Endometrium (tissue), 2 donors: ENCODE measurements at regions not wholly inside any gene's neighbourhood (a gene's known extent, or its start where the extent isn't known, plus 50 kb on each side); places are given as distances from the start of the nearest gene placed in this dataset.
A peak's percentile ranks its signal among the peaks of the same experiment; 100 is the strongest.
"Not testable (repeated sequence)": the region's sequence is repeated elsewhere in the genome, so short reads cannot be mapped to it uniquely, and the experiment has no call there.

Experiments used
- FAIRE-seq: peaks from 2 replicates; lab custom pipeline; 2012; peaks lifted over from hg19 to GRCh38; lab: Jason Lieb, UNC
- donor health status: control.
- donor health status: control.

DNA sequence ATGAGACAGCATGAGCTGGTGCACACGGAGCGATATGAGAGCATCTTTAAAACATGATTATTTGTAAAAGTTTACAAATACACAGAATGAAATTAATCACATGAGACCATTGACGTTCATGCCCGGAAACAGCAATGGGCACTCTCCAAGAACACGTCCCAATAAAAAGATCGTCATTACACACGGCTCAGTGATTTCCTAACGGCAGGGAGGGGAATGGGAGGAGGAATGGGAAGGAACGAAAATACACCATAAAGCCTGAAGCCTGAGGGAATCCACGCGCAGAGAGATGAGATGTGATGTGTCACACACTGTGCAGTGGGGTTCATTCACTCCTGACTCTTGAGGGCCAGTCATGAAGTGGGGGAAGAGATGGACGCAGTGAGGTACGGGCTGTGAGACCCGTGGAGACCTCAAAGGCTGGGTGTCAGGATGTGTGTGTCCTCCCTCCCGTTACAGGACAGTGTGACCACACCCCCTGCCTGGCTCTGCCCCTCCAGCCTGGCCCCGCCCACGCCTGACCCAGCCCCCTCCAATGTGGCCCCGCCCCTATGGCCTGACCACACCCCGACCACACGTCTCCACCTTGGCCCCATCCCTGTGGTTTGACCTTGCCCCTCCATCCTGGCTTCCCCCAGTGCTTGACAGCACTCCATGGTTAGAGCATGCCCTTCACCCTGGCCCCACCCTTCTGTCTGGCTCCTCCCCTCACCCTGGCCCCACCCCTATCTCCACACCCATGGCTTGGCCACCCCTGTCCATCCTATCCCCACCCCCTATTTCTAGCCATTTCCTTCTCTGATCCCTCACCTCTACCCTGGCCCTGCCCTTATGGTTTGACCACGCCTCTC, 270.5 kb upstream of the SFSWAP start:
- not testable (repeated sequence) for FAIRE-seq

GRCh38 chr12:131441060-131441396, 269.9 kb upstream of the SFSWAP start:
- FAIRE-seq = no peak

- FAIRE-seq = no peak
These were observed 269.1 kb upstream of the SFSWAP start for GRCh38 chr12:131441638-131442336.

- FAIRE-seq = no peak
These were observed 268.5 kb upstream of the SFSWAP start for GRCh38 chr12:131442337-131442918.

GRCh38 chr12:131443019-131444000, 267.6 kb upstream of the SFSWAP start:
- no peak for FAIRE-seq

DNA sequence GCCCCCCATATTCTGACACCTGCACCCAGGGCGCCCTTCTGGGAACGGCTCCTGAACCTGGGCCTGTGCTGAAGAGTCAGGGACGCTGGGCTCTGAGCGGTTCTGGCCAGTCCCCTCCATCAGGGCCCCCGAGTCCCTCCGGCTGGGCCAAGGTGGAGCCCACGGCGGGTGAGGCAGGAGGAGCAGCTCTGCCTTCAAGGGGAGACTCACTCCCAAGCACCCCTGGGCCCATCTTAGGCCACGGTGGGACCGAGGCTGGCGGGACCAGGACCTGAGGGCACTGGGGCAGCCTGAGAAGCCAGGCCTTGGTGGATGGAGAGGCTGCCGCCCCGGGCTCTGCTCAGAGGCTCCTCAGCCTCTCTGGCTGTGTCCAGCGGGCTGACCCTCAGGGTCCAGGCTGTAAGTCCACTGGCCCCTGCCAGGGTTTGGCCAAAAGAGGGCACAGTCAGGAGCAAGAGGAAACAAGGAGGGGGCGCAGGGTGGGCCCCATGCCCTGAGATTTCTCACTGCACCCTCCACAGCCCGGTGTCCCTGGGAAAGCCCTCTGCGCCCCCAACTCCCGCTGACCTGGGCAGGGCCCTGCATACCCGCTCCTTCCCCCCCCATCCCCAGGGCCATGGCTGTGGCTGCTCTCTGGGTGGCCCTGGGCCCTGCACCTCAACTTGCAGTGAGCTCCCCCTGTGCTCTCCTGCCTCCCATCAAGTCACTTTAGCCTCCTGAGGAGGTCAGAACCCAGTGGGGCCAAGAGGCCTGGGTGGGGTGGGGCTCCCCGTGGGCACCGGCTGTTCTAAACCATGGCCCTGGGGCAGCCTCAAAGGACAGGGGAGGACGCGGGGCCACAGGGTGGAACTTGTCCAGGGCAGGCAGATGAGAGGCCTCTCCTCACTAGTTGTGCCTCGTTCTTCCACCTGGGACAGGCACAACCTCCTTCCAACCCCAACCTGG, 266.4 kb upstream of the SFSWAP start:
- no peak for FAIRE-seq

DNA sequence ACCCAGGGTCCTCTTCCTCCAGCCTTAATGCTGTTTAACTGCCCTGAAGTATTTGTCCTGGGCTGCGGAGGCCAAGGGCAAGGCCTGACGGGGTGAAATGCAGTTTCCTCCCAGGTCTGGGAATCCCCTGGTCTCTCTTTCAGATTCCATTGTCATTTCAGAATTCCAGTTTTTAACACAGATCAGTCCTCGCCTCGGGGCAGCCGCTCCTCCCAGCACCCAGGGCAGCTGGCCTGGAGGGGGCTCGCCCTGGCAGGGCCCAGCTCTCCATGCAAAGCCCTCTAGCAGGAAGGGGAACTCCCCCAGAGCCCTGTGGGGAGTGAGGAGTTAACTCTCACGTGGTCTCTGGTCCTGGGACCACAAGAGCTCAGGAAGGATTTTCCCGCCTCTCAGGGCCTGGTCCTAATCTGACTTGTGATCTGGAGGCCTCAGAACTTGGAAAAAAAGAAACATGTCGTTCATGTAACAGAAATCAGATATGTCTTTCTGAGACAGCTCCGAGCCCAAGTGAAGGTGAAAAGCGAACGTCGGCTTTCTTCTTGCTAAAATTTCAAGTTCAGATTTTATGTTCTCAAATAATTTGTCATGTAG, 265.6 kb upstream of the SFSWAP start:
- FAIRE-seq = no peak

- FAIRE-seq = no peak
These were observed 265.1 kb upstream of the SFSWAP start for GRCh38 chr12:131445795-131446194.

DNA sequence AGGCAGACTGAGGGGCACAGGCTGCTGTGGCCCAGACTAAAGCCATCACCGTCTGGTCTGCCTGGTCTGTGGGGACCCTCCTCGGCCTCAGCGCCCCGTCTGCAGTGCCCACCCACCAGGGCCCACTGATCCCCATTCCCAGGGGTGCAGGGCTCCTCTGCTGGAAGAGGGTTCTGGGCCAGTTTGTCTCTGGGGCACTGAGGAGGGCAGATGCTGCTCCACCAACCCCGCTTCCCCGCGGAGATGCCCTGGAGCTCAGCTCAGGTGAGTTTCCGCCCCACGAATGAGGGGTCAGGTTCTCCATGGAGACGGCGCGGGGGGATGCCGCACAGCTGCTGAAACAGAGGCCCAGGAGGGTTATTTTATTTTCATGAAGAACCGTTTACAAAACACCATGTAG, 263.3 kb upstream of the SFSWAP start:
- FAIRE-seq = not testable (repeated sequence)

DNA sequence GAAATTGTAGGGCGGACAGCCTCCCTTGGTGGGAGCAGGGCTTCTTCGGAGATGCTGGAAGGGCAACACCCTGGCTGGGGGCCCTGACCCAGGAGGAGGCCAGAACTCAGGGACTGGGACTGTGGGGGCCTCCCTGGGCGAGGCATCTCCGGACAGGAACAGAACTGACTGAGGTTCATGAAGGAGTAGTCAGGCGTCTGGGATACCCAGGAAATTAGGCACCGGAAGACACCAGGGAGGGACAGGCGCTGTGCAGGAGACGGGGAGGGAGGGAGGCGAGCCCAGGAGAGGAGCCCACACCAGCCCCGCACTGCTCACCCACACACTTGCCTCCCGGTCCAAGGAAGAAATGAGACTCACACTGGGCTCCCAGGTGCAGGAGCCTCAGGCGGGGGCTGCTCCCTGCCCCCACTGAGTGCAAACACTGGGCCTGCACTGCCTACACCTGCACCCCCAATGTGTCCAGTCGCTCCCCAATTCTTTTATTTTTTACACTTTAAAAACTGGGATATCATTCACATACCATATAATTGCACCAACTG, 262.6 kb upstream of the SFSWAP start:
- FAIRE-seq = no peak

DNA sequence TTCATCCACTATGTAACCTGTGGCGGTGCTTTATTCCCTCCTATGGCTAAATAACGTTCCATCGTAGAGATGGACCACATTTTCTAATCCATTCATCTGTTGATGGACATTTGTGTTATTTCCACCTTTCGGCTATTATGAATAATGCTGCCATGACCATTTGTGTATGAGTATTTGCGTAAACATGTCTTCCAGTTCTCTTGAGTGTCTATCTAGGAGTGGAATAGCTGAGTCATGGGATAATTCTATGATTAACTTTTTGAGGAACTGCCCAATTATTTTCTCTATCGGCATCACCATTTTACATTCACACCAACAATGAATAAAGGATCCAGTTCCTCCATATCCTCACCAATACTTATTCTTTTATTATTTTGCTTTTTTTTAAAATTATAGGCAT, 261.9 kb upstream of the SFSWAP start:
- no peak for FAIRE-seq

DNA sequence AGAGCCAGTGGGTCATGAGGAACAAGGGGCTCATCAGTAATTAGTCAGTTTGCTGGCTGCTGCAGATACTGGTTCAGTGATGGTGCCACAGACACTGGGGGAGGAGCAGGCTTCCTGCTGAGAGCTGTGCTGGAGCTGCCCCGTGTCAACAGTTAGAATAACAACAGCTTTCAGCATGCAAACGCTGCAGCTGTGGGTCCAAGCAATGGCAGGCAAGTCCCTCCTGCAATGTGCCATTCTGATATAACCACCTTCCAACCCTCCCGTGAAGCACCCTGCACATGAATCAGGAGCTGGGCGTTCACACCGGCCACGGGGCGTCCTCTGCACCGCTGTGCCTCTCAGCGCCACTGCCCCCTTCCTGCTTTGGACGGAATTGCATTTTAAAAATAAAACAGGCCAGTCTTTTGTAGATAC, 258.4 kb upstream of the SFSWAP start:
- FAIRE-seq = no peak

DNA sequence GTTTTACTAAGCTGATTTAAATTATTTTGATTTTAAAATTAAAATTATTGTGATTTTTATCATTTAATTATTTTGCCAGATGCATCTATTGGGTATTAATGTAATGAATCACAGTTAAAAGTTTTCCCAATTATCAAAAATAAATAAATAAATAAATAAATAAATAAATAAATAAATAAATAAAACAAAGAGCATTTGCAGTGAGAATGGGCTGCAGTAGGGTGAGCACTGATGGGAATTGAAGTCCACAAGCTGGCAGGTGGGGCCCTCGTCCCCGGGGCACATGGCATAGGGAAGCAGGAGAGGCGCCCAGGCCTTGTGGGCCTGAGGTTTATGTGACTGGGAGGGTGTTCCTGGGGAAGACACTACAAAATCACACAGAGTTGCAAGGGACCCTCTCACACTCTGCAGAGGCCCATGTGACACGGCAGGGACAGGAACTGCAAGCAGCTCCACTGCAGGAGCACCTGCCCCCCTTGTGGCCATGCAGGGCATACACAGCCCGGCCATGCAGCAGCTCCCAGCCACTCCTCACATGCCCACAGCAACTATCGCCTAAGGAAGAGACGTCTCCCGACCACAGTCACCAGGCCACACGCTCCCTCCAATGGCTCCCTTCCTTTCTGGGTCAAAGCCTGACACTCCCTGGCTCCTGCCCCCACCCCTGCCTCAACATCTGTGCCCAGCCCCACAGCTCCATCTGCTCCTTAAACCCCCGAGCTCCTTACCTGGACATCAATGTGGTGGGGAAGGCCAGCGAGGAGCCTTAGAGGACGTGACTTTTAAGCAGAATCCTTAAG, 256.3 kb upstream of the SFSWAP start:
- peak; percentile 48 for FAIRE-seq

DNA sequence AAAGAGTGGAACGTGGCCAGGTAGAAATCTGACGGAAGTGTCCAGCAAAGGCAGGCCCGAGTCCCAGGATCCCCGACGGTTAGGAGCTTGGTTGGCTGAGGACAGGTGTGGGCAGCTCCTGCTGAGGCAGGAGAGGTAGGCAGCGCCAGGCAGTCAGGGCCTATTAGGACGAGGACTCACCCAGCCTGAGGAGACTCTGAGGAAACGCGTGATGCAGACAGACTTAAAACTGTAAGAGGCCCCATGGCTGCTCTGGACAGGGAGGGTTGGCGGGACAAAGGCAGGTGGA, 255.7 kb upstream of the SFSWAP start:
- no peak for FAIRE-seq

- no peak for FAIRE-seq
These were observed 255.2 kb upstream of the SFSWAP start for GRCh38 chr12:131455581-131456110.

DNA sequence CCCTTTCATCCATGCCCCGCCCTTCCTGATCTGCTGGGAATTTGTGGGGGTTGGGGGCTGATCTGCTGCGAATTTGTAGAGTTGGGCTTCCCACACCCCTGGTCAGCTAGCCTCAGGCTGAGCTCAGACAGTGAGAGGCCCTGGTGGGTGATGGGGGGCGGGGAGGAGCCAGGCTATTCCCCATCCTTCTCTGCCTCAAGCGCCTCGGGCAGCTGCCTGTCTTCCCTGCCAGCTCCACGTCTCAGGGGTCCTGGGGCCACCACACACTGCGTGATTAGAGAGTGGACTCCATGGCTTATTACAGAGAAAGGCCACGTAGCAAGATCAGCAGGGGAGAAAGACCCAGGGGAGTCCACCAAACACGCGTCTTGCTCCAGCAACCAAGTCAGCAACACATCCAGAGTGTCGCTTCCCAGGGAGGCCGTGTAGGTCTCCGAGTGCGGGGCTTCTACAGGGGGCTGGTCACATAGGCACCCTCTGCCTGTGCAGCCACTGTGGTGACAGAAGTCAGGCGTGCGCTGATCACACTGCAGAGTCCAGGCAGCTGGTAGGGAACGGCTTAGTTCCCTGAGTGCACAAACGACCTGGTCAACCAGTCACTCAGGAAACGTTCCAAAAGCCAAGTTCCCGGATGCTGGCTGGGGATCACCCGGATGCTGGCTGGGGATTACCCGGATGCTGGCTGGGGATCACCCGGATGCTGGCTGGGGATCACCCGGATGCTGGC, 254.4 kb upstream of the SFSWAP start:
- FAIRE-seq = no peak

GRCh38 chr12:131457028-131457310, 253.9 kb upstream of the SFSWAP start:
- no peak for FAIRE-seq

GRCh38 chr12:131457331-131458047, 253.4 kb upstream of the SFSWAP start:
- FAIRE-seq = no peak
